ENCODE measurements at regions not wholly inside any gene's neighbourhood (a gene's known extent, or its start where the extent isn't known, plus 50 kb on each side); places are given as distances from the start of the nearest gene placed in this dataset.

GRCh38 chr15:31776039-31776438, 254.3 kb upstream of the CHRNA7 start:
- H2BK5ac ChIP-seq (ENCODE audit: low read length) = no peak overlapping the region
- no peaks in the 10 kb centered on the region for H3K4me1 ChIP-seq (ENCODE audit: control insufficient read depth, low read depth, low read length)
- H2BK120ac ChIP-seq (ENCODE audit: low read depth, low read length) = no peak overlapping the region
- H3K79me1 ChIP-seq (ENCODE audit: low read length) = no peaks in the 10 kb centered on the region
- H3K18ac ChIP-seq (ENCODE audit: low read length) = no peak overlapping the region
- no peaks in the 10 kb centered on the region for H3K36me3 ChIP-seq (ENCODE audit: control insufficient read depth, insufficient read depth, low read length)
- H3K56ac ChIP-seq (ENCODE audit: low read length) = no peak overlapping the region
- DNase-seq = no peak
- H3K4ac ChIP-seq (ENCODE audit: low read depth, low read length) = no peak overlapping the region
- H4K8ac ChIP-seq (ENCODE audit: low read depth, low read length) = no peak overlapping the region
- no peak overlapping the region for H3K4me2 ChIP-seq (ENCODE audit: low read length)
- no peak overlapping the region for H4K5ac ChIP-seq (ENCODE audit: low read length)
- H3K27me3 ChIP-seq (ENCODE audit: insufficient read depth, low read length, poor library complexity) = no peaks in the 10 kb centered on the region
- no CpG with 5 or more reads among the region's 9 CpGs for WGBS (ENCODE audit: extremely low coverage, insufficient coverage, low lambda C conversion rate)
- no peaks in the 10 kb centered on the region for H3K79me2 ChIP-seq (ENCODE audit: control insufficient read depth, insufficient read depth, low read length)
- no peak overlapping the region for H2BK15ac ChIP-seq (replicated peaks; ENCODE audit: low read depth)
- no peak overlapping the region for H3K23ac ChIP-seq (ENCODE audit: low read length)
- H3K27ac ChIP-seq (ENCODE audit: low read depth, low read length) = no peak overlapping the region
- H2AK5ac ChIP-seq (ENCODE audit: low read length) = no peak overlapping the region
- no peak overlapping the region for H3K4me3 ChIP-seq (ENCODE audit: low read length)
- H3K9ac ChIP-seq (ENCODE audit: low read length) = no peak overlapping the region

- Histone ChIP-seq H2BK5ac (ENCODE audit: low read length) (no peak overlapping the region), H2AK5ac (ENCODE audit: low read length) (no peak overlapping the region), H3K4ac (ENCODE audit: low read depth, low read length) (no peak overlapping the region), H3K36me3 (ENCODE audit: control insufficient read depth, insufficient read depth, low read length) (no peaks in the 10 kb centered on the region), H2BK15ac (replicated peaks; ENCODE audit: low read depth) (no peak overlapping the region), H3K23ac (ENCODE audit: low read length) (no peak overlapping the region), H3K27me3 (ENCODE audit: insufficient read depth, low read length, poor library complexity) (no peaks in the 10 kb centered on the region), H3K4me1 (ENCODE audit: control insufficient read depth, low read depth, low read length) (no peaks in the 10 kb centered on the region), H3K18ac (ENCODE audit: low read length) (no peak overlapping the region), H3K4me2 (ENCODE audit: low read length) (no peak overlapping the region), H3K9ac (ENCODE audit: low read length) (no peak overlapping the region), H3K4me3 (ENCODE audit: low read length) (no peak overlapping the region), H2BK120ac (ENCODE audit: low read depth, low read length) (no peak overlapping the region), H3K79me2 (ENCODE audit: control insufficient read depth, insufficient read depth, low read length) (no peaks in the 10 kb centered on the region), H4K5ac (ENCODE audit: low read length) (no peak overlapping the region), H3K79me1 (ENCODE audit: low read length) (no peaks in the 10 kb centered on the region), H4K8ac (ENCODE audit: low read depth, low read length) (no peak overlapping the region), H3K56ac (ENCODE audit: low read length) (no peak overlapping the region), H3K27ac (ENCODE audit: low read depth, low read length) (no peak overlapping the region)
- no CpG with 5 or more reads among the region's 2 CpGs for WGBS (ENCODE audit: extremely low coverage, insufficient coverage, low lambda C conversion rate)
- no peak for DNase-seq
Observed at GRCh38 chr15:31781261-31781660, 249.1 kb upstream of the CHRNA7 start.

DNA sequence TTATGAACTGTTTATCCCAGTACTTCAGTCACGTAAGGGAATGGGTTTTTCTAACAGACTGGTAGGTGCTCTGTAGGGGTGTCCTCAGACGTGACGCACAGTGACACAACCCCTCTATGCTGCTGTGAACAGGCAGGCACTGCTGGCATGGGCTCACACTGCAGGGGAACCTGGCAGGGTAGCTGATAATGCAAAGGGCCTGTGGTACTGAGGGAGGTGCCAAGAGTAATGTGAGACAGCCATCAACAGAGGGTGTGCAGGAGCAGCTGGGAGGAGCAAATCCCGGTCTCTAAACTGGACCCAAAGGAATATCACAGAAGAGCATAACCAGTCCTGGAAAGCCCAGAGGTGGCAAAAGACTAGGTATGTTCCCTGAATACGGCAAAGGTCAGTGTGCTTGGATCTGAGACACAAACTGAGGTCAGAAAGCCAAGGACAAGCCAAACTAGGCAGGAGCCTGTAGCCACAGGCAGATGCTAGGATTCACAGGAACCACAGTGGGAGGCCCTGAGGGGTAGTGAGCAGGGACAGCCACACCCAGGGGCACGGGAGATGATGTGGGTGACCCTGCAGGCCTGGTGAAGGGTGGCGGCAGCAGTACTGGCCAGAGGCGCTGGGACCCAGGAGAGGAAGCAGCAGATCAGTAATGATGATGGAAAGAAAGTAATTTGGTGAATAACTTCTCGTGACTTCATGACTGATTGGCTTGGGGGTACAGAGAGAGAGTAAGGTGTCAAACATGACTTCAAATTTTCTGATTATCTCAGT, 248.1 kb upstream of the CHRNA7 start:
- Histone ChIP-seq H3K9ac (ENCODE audit: low read length) (no peak overlapping the region), H3K4me3 (ENCODE audit: low read length) (no peak overlapping the region), H2BK15ac (replicated peaks; ENCODE audit: low read depth) (no peak overlapping the region), H3K79me2 (ENCODE audit: control insufficient read depth, insufficient read depth, low read length) (no peaks in the 10 kb centered on the region), H3K79me1 (ENCODE audit: low read length) (no peaks in the 10 kb centered on the region), H2BK120ac (ENCODE audit: low read depth, low read length) (no peak overlapping the region), H4K5ac (ENCODE audit: low read length) (no peak overlapping the region), H3K56ac (ENCODE audit: low read length) (no peak overlapping the region), H3K23ac (ENCODE audit: low read length) (no peak overlapping the region), H2AK5ac (ENCODE audit: low read length) (no peak overlapping the region), H3K4me2 (ENCODE audit: low read length) (no peak overlapping the region), H4K8ac (ENCODE audit: low read depth, low read length) (no peak overlapping the region), H3K27me3 (ENCODE audit: insufficient read depth, low read length, poor library complexity) (no peaks in the 10 kb centered on the region), H2BK5ac (ENCODE audit: low read length) (no peak overlapping the region), H3K18ac (ENCODE audit: low read length) (no peak overlapping the region), H3K27ac (ENCODE audit: low read depth, low read length) (no peak overlapping the region), H3K4ac (ENCODE audit: low read depth, low read length) (no peak overlapping the region), H3K36me3 (ENCODE audit: control insufficient read depth, insufficient read depth, low read length) (no peaks in the 10 kb centered on the region), H3K4me1 (ENCODE audit: control insufficient read depth, low read depth, low read length) (no peaks in the 10 kb centered on the region)
- WGBS (ENCODE audit: extremely low coverage, insufficient coverage, low lambda C conversion rate) = no CpG with 5 or more reads among the region's 9 CpGs
- no peak for DNase-seq

DNA sequence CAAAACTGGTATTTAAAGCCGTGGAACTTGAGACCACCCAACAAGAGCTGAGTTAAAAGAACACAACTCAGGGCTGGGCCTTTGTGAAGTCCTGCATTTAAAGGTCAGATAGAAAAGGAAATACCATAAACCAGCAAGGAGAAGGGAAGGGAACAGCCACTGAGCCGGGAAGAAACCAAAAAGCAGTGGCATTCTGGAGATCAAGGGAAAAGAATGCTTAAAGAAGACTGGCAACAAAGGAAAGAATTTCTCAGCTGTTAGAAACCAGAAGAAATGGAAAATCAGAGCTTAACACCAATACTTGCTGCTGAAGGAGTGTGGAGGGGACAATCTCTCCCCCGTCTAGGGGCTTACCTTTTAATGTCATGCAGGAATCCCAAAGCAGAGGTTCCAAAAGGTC, 247.4 kb upstream of the CHRNA7 start:
- Histone ChIP-seq H3K27ac (ENCODE audit: low read depth, low read length) (no peak overlapping the region), H3K4me1 (ENCODE audit: control insufficient read depth, low read depth, low read length) (no peaks in the 10 kb centered on the region), H3K23ac (ENCODE audit: low read length) (no peak overlapping the region), H3K4me2 (ENCODE audit: low read length) (no peak overlapping the region), H3K79me1 (ENCODE audit: low read length) (no peaks in the 10 kb centered on the region), H3K79me2 (ENCODE audit: control insufficient read depth, insufficient read depth, low read length) (no peaks in the 10 kb centered on the region), H4K8ac (ENCODE audit: low read depth, low read length) (no peak overlapping the region), H3K9ac (ENCODE audit: low read length) (no peak overlapping the region), H3K36me3 (ENCODE audit: control insufficient read depth, insufficient read depth, low read length) (no peaks in the 10 kb centered on the region), H2BK120ac (ENCODE audit: low read depth, low read length) (no peak overlapping the region), H2AK5ac (ENCODE audit: low read length) (no peak overlapping the region), H3K56ac (ENCODE audit: low read length) (no peak overlapping the region), H3K4me3 (ENCODE audit: low read length) (no peak overlapping the region), H2BK15ac (replicated peaks; ENCODE audit: low read depth) (no peak overlapping the region), H3K27me3 (ENCODE audit: insufficient read depth, low read length, poor library complexity) (no peaks in the 10 kb centered on the region), H3K18ac (ENCODE audit: low read length) (no peak overlapping the region), H3K4ac (ENCODE audit: low read depth, low read length) (no peak overlapping the region), H4K5ac (ENCODE audit: low read length) (no peak overlapping the region), H2BK5ac (ENCODE audit: low read length) (no peak overlapping the region)
- no CpG with 5 or more reads among the region's 3 CpGs for WGBS (ENCODE audit: extremely low coverage, insufficient coverage, low lambda C conversion rate)
- DNase-seq = peak; percentile 39

DNA sequence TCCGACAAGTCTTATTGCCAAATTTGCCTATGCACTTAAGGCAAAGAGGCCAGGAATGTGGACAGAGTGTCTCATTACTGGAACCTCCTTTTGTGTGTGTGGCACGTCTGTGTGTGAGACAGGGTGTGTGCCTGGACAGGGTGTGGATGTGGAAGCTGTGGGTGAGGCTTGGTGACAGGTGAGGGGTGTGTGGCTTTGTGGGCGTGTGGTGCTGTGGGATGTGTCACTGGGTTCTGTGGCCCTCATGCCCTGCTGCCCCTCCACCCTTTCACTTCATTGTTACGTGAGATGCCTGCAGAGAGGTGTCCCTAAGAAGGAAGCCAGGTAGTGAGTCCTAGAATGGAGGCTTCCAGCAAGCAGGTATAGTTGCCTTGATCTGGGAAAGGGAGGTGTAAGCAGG, 244.0 kb upstream of the CHRNA7 start:
- no peak overlapping the region for H3K4me2 ChIP-seq (ENCODE audit: low read length)
- no peaks in the 10 kb centered on the region for H3K36me3 ChIP-seq (ENCODE audit: control insufficient read depth, insufficient read depth, low read length)
- H3K4ac ChIP-seq (ENCODE audit: low read depth, low read length) = no peak overlapping the region
- no peak for DNase-seq
- no peak overlapping the region for H3K56ac ChIP-seq (ENCODE audit: low read length)
- no peak overlapping the region for H3K18ac ChIP-seq (ENCODE audit: low read length)
- no peak overlapping the region for H2AK5ac ChIP-seq (ENCODE audit: low read length)
- H3K27ac ChIP-seq (ENCODE audit: low read depth, low read length) = no peak overlapping the region
- H2BK15ac ChIP-seq (replicated peaks; ENCODE audit: low read depth) = no peak overlapping the region
- no peak overlapping the region for H3K23ac ChIP-seq (ENCODE audit: low read length)
- no peak overlapping the region for H4K5ac ChIP-seq (ENCODE audit: low read length)
- H3K79me2 ChIP-seq (ENCODE audit: control insufficient read depth, insufficient read depth, low read length) = no peaks in the 10 kb centered on the region
- no CpG with 5 or more reads among the region's 4 CpGs for WGBS (ENCODE audit: extremely low coverage, insufficient coverage, low lambda C conversion rate)
- no peaks in the 10 kb centered on the region for H3K27me3 ChIP-seq (ENCODE audit: insufficient read depth, low read length, poor library complexity)
- no peak overlapping the region for H2BK120ac ChIP-seq (ENCODE audit: low read depth, low read length)
- H3K9ac ChIP-seq (ENCODE audit: low read length) = no peak overlapping the region
- no peak overlapping the region for H3K4me3 ChIP-seq (ENCODE audit: low read length)
- H4K8ac ChIP-seq (ENCODE audit: low read depth, low read length) = no peak overlapping the region
- H3K4me1 ChIP-seq (ENCODE audit: control insufficient read depth, low read depth, low read length) = no peaks in the 10 kb centered on the region
- H3K79me1 ChIP-seq (ENCODE audit: low read length) = no peaks in the 10 kb centered on the region
- H2BK5ac ChIP-seq (ENCODE audit: low read length) = no peak overlapping the region

DNA sequence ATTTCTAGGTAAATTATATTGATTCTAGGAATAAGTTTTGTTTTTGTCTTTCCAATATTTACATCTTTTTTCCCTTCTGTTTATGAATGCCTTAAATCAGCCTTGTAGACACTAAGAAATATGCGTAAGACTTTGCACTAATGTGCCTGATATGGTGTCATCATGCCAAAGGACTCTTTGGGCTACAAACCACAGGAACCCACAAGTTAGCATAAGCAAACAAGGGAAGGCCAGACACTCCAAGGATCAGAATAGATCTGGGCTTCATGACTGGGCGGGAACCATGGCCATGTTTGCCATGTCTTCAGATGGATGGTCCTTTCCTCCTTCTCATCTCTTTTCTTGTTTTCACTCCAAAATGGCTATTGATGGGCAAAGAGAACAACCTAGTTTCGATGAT, 242.2 kb upstream of the CHRNA7 start:
- no peak overlapping the region for H3K9ac ChIP-seq (ENCODE audit: low read length)
- no peak overlapping the region for H4K8ac ChIP-seq (ENCODE audit: low read depth, low read length)
- no peaks in the 10 kb centered on the region for H3K79me1 ChIP-seq (ENCODE audit: low read length)
- no peak overlapping the region for H2BK5ac ChIP-seq (ENCODE audit: low read length)
- no peaks in the 10 kb centered on the region for H3K27me3 ChIP-seq (ENCODE audit: insufficient read depth, low read length, poor library complexity)
- no CpG with 5 or more reads among the region's 3 CpGs for WGBS (ENCODE audit: extremely low coverage, insufficient coverage, low lambda C conversion rate)
- H3K23ac ChIP-seq (ENCODE audit: low read length) = no peak overlapping the region
- no peaks in the 10 kb centered on the region for H3K79me2 ChIP-seq (ENCODE audit: control insufficient read depth, insufficient read depth, low read length)
- no peak for DNase-seq
- H2BK120ac ChIP-seq (ENCODE audit: low read depth, low read length) = no peak overlapping the region
- H3K4ac ChIP-seq (ENCODE audit: low read depth, low read length) = no peak overlapping the region
- H2BK15ac ChIP-seq (replicated peaks; ENCODE audit: low read depth) = no peak overlapping the region
- no peak overlapping the region for H2AK5ac ChIP-seq (ENCODE audit: low read length)
- no peak overlapping the region for H3K4me2 ChIP-seq (ENCODE audit: low read length)
- H4K5ac ChIP-seq (ENCODE audit: low read length) = no peak overlapping the region
- no peak overlapping the region for H3K27ac ChIP-seq (ENCODE audit: low read depth, low read length)
- H3K4me1 ChIP-seq (ENCODE audit: control insufficient read depth, low read depth, low read length) = no peaks in the 10 kb centered on the region
- H3K4me3 ChIP-seq (ENCODE audit: low read length) = no peak overlapping the region
- H3K56ac ChIP-seq (ENCODE audit: low read length) = no peak overlapping the region
- H3K36me3 ChIP-seq (ENCODE audit: control insufficient read depth, insufficient read depth, low read length) = no peaks in the 10 kb centered on the region
- H3K18ac ChIP-seq (ENCODE audit: low read length) = no peak overlapping the region
